ENCODE measurements at regions not wholly inside any gene's neighbourhood (a gene's known extent, or its start where the extent isn't known, plus 50 kb on each side); places are given as distances from the start of the nearest gene placed in this dataset.

DNA sequence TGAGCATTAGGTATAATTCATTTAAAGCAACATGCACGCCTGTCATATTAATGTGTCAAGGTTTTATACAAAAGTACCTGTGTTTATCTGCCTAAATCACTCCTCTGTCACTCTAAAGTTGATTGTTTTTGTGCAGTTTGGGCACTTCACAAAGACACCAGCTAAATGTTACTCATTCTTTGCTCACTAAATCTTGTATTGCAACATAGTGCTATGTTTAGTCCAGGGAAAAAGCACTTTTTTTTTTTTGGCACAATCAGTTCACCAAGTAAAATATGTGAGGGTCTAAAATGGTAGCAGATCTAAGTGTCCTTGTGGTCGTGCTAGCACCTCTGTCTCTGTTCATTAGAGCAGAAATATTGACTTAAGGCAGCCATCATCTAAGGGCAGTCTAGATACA is 2526.7 kb upstream of the PCDH20 start:
- no peak for TF ChIP-seq CTCF (IDR thresholded peaks at IDR 0.05)
- TF ChIP-seq ZFX (IDR thresholded peaks at IDR 0.05; ENCODE audit: borderline replicate concordance), result no peak

All from 22Rv1 (cell line).